Glutamatergic neuron (in vitro differentiated cells): ENCODE measurements at regions not wholly inside any gene's neighbourhood (a gene's known extent, or its start where the extent isn't known, plus 50 kb on each side); places are given as distances from the start of the nearest gene placed in this dataset.

Experiments used
- DNase-seq: peaks from one replicate; pipeline ENCODE4 v3.0.0; 2022
- H3K27ac Mint-ChIP-seq: one replicate; pipeline ENCODE4 v1.8.0; 2020; ENCODE audit warnings: mild to moderate bottlenecking, mixed read lengths, inconsistent platforms; ENCODE audit not compliant: unreplicated experiment
- H3K27me3 Mint-ChIP-seq: one replicate; pipeline ENCODE4 v1.8.0; 2020; ENCODE audit warnings: mild to moderate bottlenecking, moderate library complexity, mixed read lengths, inconsistent platforms; ENCODE audit not compliant: unreplicated experiment
- H3K36me3 Mint-ChIP-seq: one replicate; pipeline ENCODE4 v1.8.0; 2020; ENCODE audit warnings: mild to moderate bottlenecking, mixed read lengths, inconsistent platforms; ENCODE audit not compliant: unreplicated experiment
- H3K4me1 Mint-ChIP-seq: one replicate; pipeline ENCODE4 v1.8.0; 2020; ENCODE audit warnings: mild to moderate bottlenecking, low read depth, mixed read lengths, inconsistent platforms; ENCODE audit not compliant: unreplicated experiment
- H3K4me3 Mint-ChIP-seq: one replicate; pipeline ENCODE4 v1.8.0; 2020; ENCODE audit warnings: mild to moderate bottlenecking, mixed read lengths, inconsistent platforms; ENCODE audit not compliant: unreplicated experiment
- H3K9me3 Mint-ChIP-seq: one replicate; pipeline ENCODE4 v1.8.0; 2020; ENCODE audit warnings: mild to moderate bottlenecking, moderate library complexity, mixed read lengths, inconsistent platforms; ENCODE audit not compliant: unreplicated experiment
- TF ChIP-seq, protein P1 (sequence below): fragments of 200-600 bp; sonication (generic); IDR thresholded peaks from one replicate; pipeline ENCODE4 v1.5.0; 2021; ENCODE audit not compliant: partially characterized antibody, unreplicated experiment

DNA sequence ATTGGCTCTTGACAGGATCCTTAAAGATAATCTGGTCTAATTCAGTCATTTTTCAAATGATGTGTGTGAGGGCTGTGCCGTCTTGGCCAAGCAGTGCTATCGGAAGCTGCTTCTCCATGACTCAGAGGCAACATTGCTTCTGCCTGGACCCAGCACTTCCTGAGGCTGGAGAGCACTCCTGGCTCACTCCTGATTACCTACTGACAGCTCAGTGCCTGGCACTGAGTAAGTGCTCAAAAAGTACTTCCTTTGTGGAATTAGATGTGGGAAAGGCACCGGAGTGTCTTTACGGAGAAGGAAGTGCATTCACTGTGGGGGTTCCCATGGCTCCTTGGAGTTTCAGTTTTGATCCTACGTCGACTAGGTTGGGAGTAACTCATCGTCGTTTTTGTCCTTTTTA lies 86.9 kb upstream of the UBE3A start:
- no peak for DNase-seq
- TF ChIP-seq, protein P1, sequence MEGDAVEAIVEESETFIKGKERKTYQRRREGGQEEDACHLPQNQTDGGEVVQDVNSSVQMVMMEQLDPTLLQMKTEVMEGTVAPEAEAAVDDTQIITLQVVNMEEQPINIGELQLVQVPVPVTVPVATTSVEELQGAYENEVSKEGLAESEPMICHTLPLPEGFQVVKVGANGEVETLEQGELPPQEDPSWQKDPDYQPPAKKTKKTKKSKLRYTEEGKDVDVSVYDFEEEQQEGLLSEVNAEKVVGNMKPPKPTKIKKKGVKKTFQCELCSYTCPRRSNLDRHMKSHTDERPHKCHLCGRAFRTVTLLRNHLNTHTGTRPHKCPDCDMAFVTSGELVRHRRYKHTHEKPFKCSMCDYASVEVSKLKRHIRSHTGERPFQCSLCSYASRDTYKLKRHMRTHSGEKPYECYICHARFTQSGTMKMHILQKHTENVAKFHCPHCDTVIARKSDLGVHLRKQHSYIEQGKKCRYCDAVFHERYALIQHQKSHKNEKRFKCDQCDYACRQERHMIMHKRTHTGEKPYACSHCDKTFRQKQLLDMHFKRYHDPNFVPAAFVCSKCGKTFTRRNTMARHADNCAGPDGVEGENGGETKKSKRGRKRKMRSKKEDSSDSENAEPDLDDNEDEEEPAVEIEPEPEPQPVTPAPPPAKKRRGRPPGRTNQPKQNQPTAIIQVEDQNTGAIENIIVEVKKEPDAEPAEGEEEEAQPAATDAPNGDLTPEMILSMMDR = no peak
- no peaks in the 10 kb centered on the region for H3K4me1 Mint-ChIP-seq
- peaks cover 5% of the 10 kb centered on the region for H3K27me3 Mint-ChIP-seq
- H3K36me3 Mint-ChIP-seq = no peaks in the 10 kb centered on the region
- peaks cover 6% of the 10 kb centered on the region for H3K9me3 Mint-ChIP-seq
- no peak overlapping the region for H3K4me3 Mint-ChIP-seq
- no peak overlapping the region for H3K27ac Mint-ChIP-seq

DNA sequence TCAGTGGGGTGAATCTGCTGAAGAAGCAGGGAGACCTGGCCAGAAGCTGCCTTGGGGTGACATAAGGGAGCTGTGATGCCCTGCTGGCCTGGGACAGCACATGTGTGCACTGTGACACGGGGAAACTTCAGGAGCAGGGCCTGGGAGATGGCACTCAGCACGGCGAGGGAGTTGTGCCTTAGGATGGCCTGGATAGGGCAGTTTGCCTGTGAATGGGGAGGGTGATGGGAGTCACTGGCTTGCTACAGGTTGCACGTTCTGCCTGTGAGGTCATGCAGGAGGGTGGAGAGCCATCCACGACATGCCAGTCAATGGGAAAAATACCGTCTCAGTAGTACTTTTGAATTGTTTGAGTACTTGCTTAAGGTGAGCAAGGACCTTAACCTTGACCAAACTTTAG lies 76.8 kb upstream of the UBE3A start:
- peaks cover 6% of the 10 kb centered on the region for H3K27me3 Mint-ChIP-seq
- no peak overlapping the region for H3K4me3 Mint-ChIP-seq
- no peaks in the 10 kb centered on the region for H3K4me1 Mint-ChIP-seq
- DNase-seq = no peak
- H3K9me3 Mint-ChIP-seq = peaks cover 2% of the 10 kb centered on the region
- TF ChIP-seq, protein P1 = no peak
- peaks cover 6% of the 10 kb centered on the region for H3K36me3 Mint-ChIP-seq
- H3K27ac Mint-ChIP-seq = no peak overlapping the region

DNA sequence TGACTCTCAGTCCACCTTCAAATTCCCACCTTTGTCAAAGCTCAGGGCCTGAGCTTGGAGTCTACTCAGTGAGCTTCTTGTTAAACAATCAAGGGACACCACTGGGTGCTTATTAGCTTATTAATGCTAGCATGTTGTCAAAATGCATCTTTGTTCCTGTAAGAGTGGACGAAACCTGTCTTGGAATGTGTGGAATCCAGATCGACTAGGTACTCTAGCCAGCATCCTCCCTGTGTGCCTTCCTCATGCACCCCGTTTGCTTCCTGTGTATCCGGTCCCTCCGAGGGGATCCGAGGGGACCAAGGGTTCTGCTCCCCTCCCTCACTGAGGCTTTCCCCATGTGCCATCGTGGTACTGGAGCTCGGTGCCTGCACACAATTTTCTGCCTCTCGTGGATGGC lies 75.7 kb upstream of the UBE3A start:
- peaks cover 2% of the 10 kb centered on the region for H3K9me3 Mint-ChIP-seq
- TF ChIP-seq, protein P1 = no peak
- peaks cover 6% of the 10 kb centered on the region for H3K27me3 Mint-ChIP-seq
- H3K4me3 Mint-ChIP-seq = no peak overlapping the region
- DNase-seq = no peak
- peaks cover 4% of the 10 kb centered on the region for H3K4me1 Mint-ChIP-seq
- H3K36me3 Mint-ChIP-seq = peaks cover 6% of the 10 kb centered on the region
- H3K27ac Mint-ChIP-seq = no peak overlapping the region

DNA sequence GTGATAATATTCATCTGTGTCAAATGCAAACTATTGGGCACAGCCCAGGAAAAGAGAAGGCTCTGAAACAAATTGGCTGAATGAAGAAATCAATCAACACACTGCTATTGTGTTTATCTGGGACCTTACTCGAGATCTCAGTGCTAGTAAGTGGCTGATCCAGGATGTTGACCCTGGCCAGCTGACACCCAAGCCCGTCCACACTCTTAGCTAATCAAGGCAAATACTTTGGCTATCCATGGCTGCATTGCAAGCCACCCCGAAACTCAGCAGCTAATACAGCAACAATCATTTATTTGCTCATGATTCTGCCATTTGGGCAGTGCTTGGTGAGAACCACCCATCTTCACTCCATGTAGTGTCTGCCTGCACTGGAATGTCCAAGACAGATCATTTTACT lies 74.1 kb upstream of the UBE3A start:
- Mint-ChIP-seq H3K9me3 (peaks cover 2% of the 10 kb centered on the region), H3K27me3 (peaks cover 6% of the 10 kb centered on the region), H3K27ac (no peak overlapping the region), H3K4me1 (peaks cover 13% of the 10 kb centered on the region), H3K4me3 (no peak overlapping the region), H3K36me3 (peaks cover 6% of the 10 kb centered on the region)
- DNase-seq = no peak
- TF ChIP-seq, protein P1 = no peak

DNA sequence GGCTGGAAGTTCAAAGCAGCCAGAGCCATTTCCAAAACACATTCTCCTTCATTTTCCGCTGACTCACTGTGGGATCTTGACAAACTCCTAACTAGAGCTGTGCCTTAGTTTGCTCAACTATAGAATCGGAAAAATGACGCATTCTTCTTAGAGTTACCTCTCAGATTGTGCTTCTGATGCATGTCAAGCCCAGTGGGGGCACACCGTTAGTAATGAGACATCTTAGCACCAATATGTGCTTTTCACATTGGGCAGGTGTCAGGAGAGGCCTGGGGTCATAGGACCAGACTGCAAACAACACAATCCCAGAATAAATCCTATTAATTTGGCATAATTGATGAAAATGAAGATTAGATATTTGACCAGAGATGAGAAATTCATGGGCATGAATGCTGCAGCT lies 71.3 kb upstream of the UBE3A start:
- H3K36me3 Mint-ChIP-seq = peaks cover 6% of the 10 kb centered on the region
- no peak overlapping the region for H3K27ac Mint-ChIP-seq
- H3K4me1 Mint-ChIP-seq = peaks cover 17% of the 10 kb centered on the region
- no peaks in the 10 kb centered on the region for H3K9me3 Mint-ChIP-seq
- peaks cover 4% of the 10 kb centered on the region for H3K27me3 Mint-ChIP-seq
- no peak overlapping the region for H3K4me3 Mint-ChIP-seq
- DNase-seq = no peak
- TF ChIP-seq, protein P1 = no peak
